ENCODE measurements at regions not wholly inside any gene's neighbourhood (a gene's known extent, or its start where the extent isn't known, plus 50 kb on each side); places are given as distances from the start of the nearest gene placed in this dataset.

- no peak for TF ChIP-seq CTCF (IDR thresholded peaks at IDR 0.05)
- no peak for TF ChIP-seq POLR2A (IDR thresholded peaks at IDR 0.05)
Observed at GRCh38 chr5:3349704-3350565, 245.7 kb upstream of the IRX1 start.

All from body of pancreas (tissue), 4 donors.